NCI-H1092 treated with DMSO at 0.1 percent for 48 hours (cell line): ENCODE measurements at regions not wholly inside any gene's neighbourhood (a gene's known extent, or its start where the extent isn't known, plus 50 kb on each side); places are given as distances from the start of the nearest gene placed in this dataset.
A peak's percentile ranks its signal among the peaks of the same experiment; 100 is the strongest.

Experiments
- DNase-seq: peaks from one replicate; lab custom pipeline; 2025; lab: John Stamatoyannopoulos, UW

GRCh38 chrX:5829469-5829868 is 399.2 kb downstream of the NLGN4X start:
- peak; percentile 22 for DNase-seq

GRCh38 chrX:5829060-5829459 is 399.6 kb downstream of the NLGN4X start:
- DNase-seq, result no peak

- DNase-seq, result peak; percentile 4
These were observed 404.8 kb downstream of the NLGN4X start for GRCh38 chrX:5823903-5824302.

GRCh38 chrX:5810636-5811035 is 418.0 kb downstream of the NLGN4X start:
- no peak for DNase-seq

GRCh38 chrX:5807181-5807580 is 421.5 kb downstream of the NLGN4X start:
- DNase-seq, result no peak

- no peak for DNase-seq
These were observed 426.3 kb downstream of the NLGN4X start for GRCh38 chrX:5802391-5802790.

- DNase-seq, result no peak
These were observed 436.9 kb downstream of the NLGN4X start for GRCh38 chrX:5791721-5792120.

GRCh38 chrX:5788910-5789309 is 439.8 kb downstream of the NLGN4X start:
- DNase-seq, result no peak

- no peak for DNase-seq
These were observed 447.8 kb downstream of the NLGN4X start for GRCh38 chrX:5780821-5781220.

- no peak for DNase-seq
These were observed 452.7 kb downstream of the NLGN4X start for GRCh38 chrX:5775846-5776430.

GRCh38 chrX:5774446-5774845 is 454.2 kb downstream of the NLGN4X start:
- no peak for DNase-seq

GRCh38 chrX:5771441-5771840 is 457.2 kb downstream of the NLGN4X start:
- no peak for DNase-seq

- no peak for DNase-seq
These were observed 472.1 kb downstream of the NLGN4X start for GRCh38 chrX:5756616-5757015.

- DNase-seq, result no peak
These were observed 475.4 kb downstream of the NLGN4X start for GRCh38 chrX:5753291-5753690.

- no peak for DNase-seq
These were observed 475.8 kb downstream of the NLGN4X start for GRCh38 chrX:5752831-5753230.

- no peak for DNase-seq
These were observed 480.0 kb downstream of the NLGN4X start for GRCh38 chrX:5748586-5749150.

GRCh38 chrX:5746231-5746630 is 482.4 kb downstream of the NLGN4X start:
- no peak for DNase-seq

- DNase-seq, result no peak
These were observed 495.2 kb downstream of the NLGN4X start for GRCh38 chrX:5733501-5733900.

GRCh38 chrX:5730556-5730955 is 498.1 kb downstream of the NLGN4X start:
- no peak for DNase-seq

GRCh38 chrX:5726224-5726623 is 502.4 kb downstream of the NLGN4X start:
- DNase-seq, result no peak

- no peak for DNase-seq
These were observed 504.5 kb downstream of the NLGN4X start for GRCh38 chrX:5724123-5724522.

GRCh38 chrX:5718651-5719050 is 510.0 kb downstream of the NLGN4X start:
- DNase-seq, result no peak

GRCh38 chrX:5716666-5717065 is 512.0 kb downstream of the NLGN4X start:
- no peak for DNase-seq

GRCh38 chrX:5708251-5708650 is 520.4 kb downstream of the NLGN4X start:
- DNase-seq, result no peak
